ENCODE measurements at regions not wholly inside any gene's neighbourhood (a gene's known extent, or its start where the extent isn't known, plus 50 kb on each side); places are given as distances from the start of the nearest gene placed in this dataset.

GRCh38 chr9:74006935-74007334, 490.2 kb upstream of the RORB start:
- no peaks in the 10 kb centered on the region for H3K27me3 ChIP-seq (ENCODE audit: insufficient read depth, low read depth, severe bottlenecking)
- H3K36me3 ChIP-seq, result no peaks in the 10 kb centered on the region
- H3K4me3 ChIP-seq (ENCODE audit: low read depth, low read length), result no peak overlapping the region
- no peak for TF ChIP-seq CTCF (IDR thresholded peaks at IDR 0.05; ENCODE audit: low read depth, low read length)
- DNase-seq, result no peak
- H3K27ac ChIP-seq, result no peak overlapping the region
- H3K9me3 ChIP-seq (ENCODE audit: severe bottlenecking), result no peaks in the 10 kb centered on the region

GRCh38 chr9:74007833-74008232, 489.3 kb upstream of the RORB start:
- Histone ChIP-seq H3K36me3 (no peaks in the 10 kb centered on the region), H3K27me3 (ENCODE audit: insufficient read depth, low read depth, severe bottlenecking) (no peaks in the 10 kb centered on the region), H3K9me3 (ENCODE audit: severe bottlenecking) (no peaks in the 10 kb centered on the region), H3K27ac (no peak overlapping the region), H3K4me3 (ENCODE audit: low read depth, low read length) (no peak overlapping the region)
- no peak for DNase-seq
- no peak for TF ChIP-seq CTCF (IDR thresholded peaks at IDR 0.05; ENCODE audit: low read depth, low read length)

GRCh38 chr9:74016004-74016403, 481.1 kb upstream of the RORB start:
- no peak for DNase-seq
- TF ChIP-seq CTCF (IDR thresholded peaks at IDR 0.05; ENCODE audit: low read depth, low read length), result no peak

GRCh38 chr9:74025402-74025925, 471.7 kb upstream of the RORB start:
- Histone ChIP-seq H3K4me3 (ENCODE audit: low read depth, low read length) (no peak overlapping the region), H3K36me3 (no peaks in the 10 kb centered on the region), H3K27me3 (ENCODE audit: insufficient read depth, low read depth, severe bottlenecking) (no peaks in the 10 kb centered on the region), H3K9me3 (ENCODE audit: severe bottlenecking) (no peaks in the 10 kb centered on the region), H3K27ac (no peak overlapping the region)
- DNase-seq, result no peak
- TF ChIP-seq CTCF (IDR thresholded peaks at IDR 0.05; ENCODE audit: low read depth, low read length), result no peak

More at GRCh38 chr9:74016004-74016403, 481.1 kb upstream of the RORB start:
- H3K27me3 ChIP-seq (ENCODE audit: insufficient read depth, low read depth, severe bottlenecking), result no peaks in the 10 kb centered on the region
- H3K27ac ChIP-seq, result no peak overlapping the region
- no peak overlapping the region for H3K4me3 ChIP-seq (ENCODE audit: low read depth, low read length)
- H3K36me3 ChIP-seq, result no peaks in the 10 kb centered on the region
- no peaks in the 10 kb centered on the region for H3K9me3 ChIP-seq (ENCODE audit: severe bottlenecking)

- H3K4me3 ChIP-seq (ENCODE audit: low read depth, low read length), result no peak overlapping the region
- H3K27ac ChIP-seq, result no peak overlapping the region
- no peak for TF ChIP-seq CTCF (IDR thresholded peaks at IDR 0.05; ENCODE audit: low read depth, low read length)
These were observed 464.7 kb upstream of the RORB start for GRCh38 chr9:74032421-74032820.

GRCh38 chr9:74035786-74036185, 461.3 kb upstream of the RORB start:
- H3K27me3 ChIP-seq (ENCODE audit: insufficient read depth, low read depth, severe bottlenecking), result no peaks in the 10 kb centered on the region
- TF ChIP-seq CTCF (IDR thresholded peaks at IDR 0.05; ENCODE audit: low read depth, low read length), result no peak

More at GRCh38 chr9:74032421-74032820, 464.7 kb upstream of the RORB start:
- no peak for DNase-seq
- Histone ChIP-seq H3K36me3 (no peaks in the 10 kb centered on the region), H3K27me3 (ENCODE audit: insufficient read depth, low read depth, severe bottlenecking) (no peaks in the 10 kb centered on the region), H3K9me3 (ENCODE audit: severe bottlenecking) (no peaks in the 10 kb centered on the region)

More at GRCh38 chr9:74035786-74036185, 461.3 kb upstream of the RORB start:
- H3K36me3 ChIP-seq, result no peaks in the 10 kb centered on the region
- no peak overlapping the region for H3K4me3 ChIP-seq (ENCODE audit: low read depth, low read length)
- DNase-seq, result no peak
- H3K9me3 ChIP-seq (ENCODE audit: severe bottlenecking), result no peaks in the 10 kb centered on the region
- no peak overlapping the region for H3K27ac ChIP-seq

Measured in WERI-Rb-1 (cell line).